Osteoblast (primary cell): ENCODE measurements at regions not wholly inside any gene's neighbourhood (a gene's known extent, or its start where the extent isn't known, plus 50 kb on each side); places are given as distances from the start of the nearest gene placed in this dataset.

ENCODE experiments used
- DNase-seq: peaks from one replicate; pipeline ENCODE4 v3.0.0; 2011; ENCODE audit warnings: low spot score, mixed read lengths; ENCODE audit not compliant: insufficient read length; ENCODE audit errors: missing footprints
- H2AFZ ChIP-seq: 2 replicates; pipeline ENCODE4 v1.6.0; 2011; ENCODE audit warnings: mild to moderate bottlenecking, low read length
- H3K27ac ChIP-seq: 2 replicates; pipeline ENCODE4 v1.5.1; 2011; ENCODE audit warnings: mild to moderate bottlenecking, low read depth, low read length, moderate library complexity
- H3K27me3 ChIP-seq: 2 replicates; pipeline ENCODE4 v1.6.0; 2012; ENCODE audit warnings: mild to moderate bottlenecking, control low read depth, inconsistent platforms, low read length, moderate library complexity; ENCODE audit not compliant: insufficient read depth
- H3K36me3 ChIP-seq: 2 replicates; pipeline ENCODE4 v1.5.1; 2011; ENCODE audit warnings: mild to moderate bottlenecking, low read length, control low read depth, moderate library complexity; ENCODE audit not compliant: insufficient read depth
- H3K4me1 ChIP-seq: 2 replicates; pipeline ENCODE4 v1.5.1; 2011; ENCODE audit warnings: mild to moderate bottlenecking, low read length, control low read depth, moderate library complexity; ENCODE audit not compliant: insufficient read depth
- H3K4me2 ChIP-seq: 2 replicates; pipeline ENCODE4 v1.6.0; 2011; ENCODE audit warnings: mild to moderate bottlenecking, low read length; ENCODE audit not compliant: insufficient read depth
- H3K4me3 ChIP-seq: fragments of 200-600 bp; sonication (generic); 3 replicates; pipeline ENCODE4 v1.5.1; 2012; ENCODE audit warnings: mild to moderate bottlenecking, low read length, inconsistent platforms; ENCODE audit not compliant: insufficient read depth
- H3K79me2 ChIP-seq: 2 replicates; pipeline ENCODE4 v1.6.0; 2012; ENCODE audit warnings: mild to moderate bottlenecking, low read length, control low read depth, inconsistent platforms; ENCODE audit not compliant: insufficient read depth
- H3K9me3 ChIP-seq: 2 replicates; pipeline ENCODE4 v1.5.1; 2011; ENCODE audit warnings: low read depth, low read length, control low read depth
- H4K20me1 ChIP-seq: 2 replicates; pipeline ENCODE4 v1.6.0; 2012; ENCODE audit warnings: mild to moderate bottlenecking, low read length, control low read depth; ENCODE audit not compliant: insufficient read depth
- TF ChIP-seq, protein P1 (sequence below): IDR thresholded peaks from 2 replicates; pipeline ENCODE4 v1.5.1; 2011; ENCODE audit warnings: mild to moderate bottlenecking, low read depth, low read length, moderate library complexity; ENCODE audit errors: extremely low read depth

DNA sequence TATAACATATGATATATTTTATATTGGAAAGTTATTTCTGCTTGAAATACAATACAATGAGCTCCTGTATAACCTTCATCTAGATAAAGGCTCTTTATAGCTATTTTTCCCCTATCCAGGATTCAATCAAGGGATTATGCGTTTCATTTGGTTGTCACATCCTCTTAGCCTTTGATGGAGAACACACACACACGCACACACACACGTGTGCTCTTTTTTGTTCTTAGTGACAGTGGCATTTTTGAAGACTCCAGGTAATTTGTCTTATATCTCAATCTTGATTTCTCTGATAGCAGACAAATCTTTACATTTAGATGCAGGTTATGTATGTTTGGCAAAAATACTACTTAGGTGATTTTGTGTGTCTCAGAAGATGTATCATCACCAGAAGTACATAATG lies 144.2 kb upstream of the CEP126 start:
- TF ChIP-seq, protein P1, sequence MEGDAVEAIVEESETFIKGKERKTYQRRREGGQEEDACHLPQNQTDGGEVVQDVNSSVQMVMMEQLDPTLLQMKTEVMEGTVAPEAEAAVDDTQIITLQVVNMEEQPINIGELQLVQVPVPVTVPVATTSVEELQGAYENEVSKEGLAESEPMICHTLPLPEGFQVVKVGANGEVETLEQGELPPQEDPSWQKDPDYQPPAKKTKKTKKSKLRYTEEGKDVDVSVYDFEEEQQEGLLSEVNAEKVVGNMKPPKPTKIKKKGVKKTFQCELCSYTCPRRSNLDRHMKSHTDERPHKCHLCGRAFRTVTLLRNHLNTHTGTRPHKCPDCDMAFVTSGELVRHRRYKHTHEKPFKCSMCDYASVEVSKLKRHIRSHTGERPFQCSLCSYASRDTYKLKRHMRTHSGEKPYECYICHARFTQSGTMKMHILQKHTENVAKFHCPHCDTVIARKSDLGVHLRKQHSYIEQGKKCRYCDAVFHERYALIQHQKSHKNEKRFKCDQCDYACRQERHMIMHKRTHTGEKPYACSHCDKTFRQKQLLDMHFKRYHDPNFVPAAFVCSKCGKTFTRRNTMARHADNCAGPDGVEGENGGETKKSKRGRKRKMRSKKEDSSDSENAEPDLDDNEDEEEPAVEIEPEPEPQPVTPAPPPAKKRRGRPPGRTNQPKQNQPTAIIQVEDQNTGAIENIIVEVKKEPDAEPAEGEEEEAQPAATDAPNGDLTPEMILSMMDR: no peak
- Histone ChIP-seq H3K4me3 (no peak overlapping the region), H3K36me3 (no peaks in the 10 kb centered on the region), H4K20me1 (no peaks in the 10 kb centered on the region), H3K27me3 (no peaks in the 10 kb centered on the region), H3K79me2 (no peaks in the 10 kb centered on the region), H2AFZ (no peak overlapping the region), H3K4me2 (no peak overlapping the region), H3K27ac (no peak overlapping the region), H3K4me1 (no peaks in the 10 kb centered on the region), H3K9me3 (no peaks in the 10 kb centered on the region)
- DNase-seq: no peak

- Histone ChIP-seq H3K27ac (no peak overlapping the region), H3K27me3 (no peaks in the 10 kb centered on the region), H3K36me3 (no peaks in the 10 kb centered on the region), H3K9me3 (no peaks in the 10 kb centered on the region), H3K4me2 (no peak overlapping the region), H3K4me3 (no peak overlapping the region), H3K79me2 (no peaks in the 10 kb centered on the region), H3K4me1 (no peaks in the 10 kb centered on the region), H4K20me1 (no peaks in the 10 kb centered on the region), H2AFZ (no peak overlapping the region)
- no peak for DNase-seq
- TF ChIP-seq, protein P1: no peak
These were observed 148.9 kb upstream of the CEP126 start for GRCh38 chr11:101765932-101766331.

GRCh38 chr11:101759771-101760450 lies 154.9 kb upstream of the CEP126 start:
- Histone ChIP-seq H3K27me3 (no peaks in the 10 kb centered on the region), H3K36me3 (no peaks in the 10 kb centered on the region), H3K4me1 (no peaks in the 10 kb centered on the region), H2AFZ (no peak overlapping the region), H3K79me2 (no peaks in the 10 kb centered on the region), H3K27ac (no peak overlapping the region), H3K4me2 (no peak overlapping the region), H4K20me1 (no peaks in the 10 kb centered on the region), H3K4me3 (no peak overlapping the region), H3K9me3 (no peaks in the 10 kb centered on the region)
- TF ChIP-seq, protein P1: peak; percentile 39
- peak; percentile 43 for DNase-seq

GRCh38 chr11:101757741-101758140 lies 157.1 kb upstream of the CEP126 start:
- Histone ChIP-seq H3K27me3 (no peaks in the 10 kb centered on the region), H3K9me3 (no peaks in the 10 kb centered on the region), H2AFZ (no peak overlapping the region), H3K4me1 (no peaks in the 10 kb centered on the region), H3K27ac (no peak overlapping the region), H3K4me3 (no peak overlapping the region), H3K79me2 (no peaks in the 10 kb centered on the region), H3K36me3 (no peaks in the 10 kb centered on the region), H4K20me1 (no peaks in the 10 kb centered on the region), H3K4me2 (no peak overlapping the region)
- DNase-seq: no peak
- TF ChIP-seq, protein P1: no peak
